ENCODE measurements at regions not wholly inside any gene's neighbourhood (a gene's known extent, or its start where the extent isn't known, plus 50 kb on each side); places are given as distances from the start of the nearest gene placed in this dataset.

GRCh38 chr16:64421515-64421914, 700.3 kb downstream of the CDH11 start:
- no peak for ATAC-seq (ENCODE audit: low read depth)

GRCh38 chr16:64419832-64420231, 702.0 kb downstream of the CDH11 start:
- DNase-seq (no peak), ATAC-seq (ENCODE audit: low read depth) (no peak)
- Mint-ChIP-seq H3K27me3 (no peaks in the 10 kb centered on the region), H3K4me3 (no peak overlapping the region), H3K4me1 (no peaks in the 10 kb centered on the region), H3K9me3 (peaks cover 10% of the 10 kb centered on the region), H3K27ac (no peak overlapping the region), H3K36me3 (ENCODE audit: low read depth) (no peaks in the 10 kb centered on the region)
- intact Hi-C loops (cut with micrococcal nuclease) = no loop called here
- TF ChIP-seq CTCF (IDR thresholded peaks at IDR 0.05) = no peak
- ChIA-PET POLR2A (no interaction called here), CTCF (no interaction called here)

More at GRCh38 chr16:64421515-64421914, 700.3 kb downstream of the CDH11 start:
- Mint-ChIP-seq H3K4me3 (no peak overlapping the region), H3K36me3 (ENCODE audit: low read depth) (no peaks in the 10 kb centered on the region), H3K9me3 (peaks cover 10% of the 10 kb centered on the region), H3K4me1 (no peaks in the 10 kb centered on the region), H3K27ac (no peak overlapping the region), H3K27me3 (no peaks in the 10 kb centered on the region)
- no peak for DNase-seq
- TF ChIP-seq CTCF (IDR thresholded peaks at IDR 0.05) = no peak
- intact Hi-C loops (cut with micrococcal nuclease) = no loop called here
- CTCF ChIA-PET = no interaction called here
- POLR2A ChIA-PET = no interaction called here

- no peak for ATAC-seq (ENCODE audit: low read depth)
- Mint-ChIP-seq H3K4me1 (no peaks in the 10 kb centered on the region), H3K27me3 (no peaks in the 10 kb centered on the region), H3K4me3 (no peak overlapping the region), H3K36me3 (ENCODE audit: low read depth) (no peaks in the 10 kb centered on the region), H3K9me3 (peaks cover 8% of the 10 kb centered on the region), H3K27ac (no peak overlapping the region)
- ChIA-PET CTCF (no interaction called here), POLR2A (no interaction called here)
- intact Hi-C loops (cut with micrococcal nuclease) = no loop called here
- no peak for TF ChIP-seq CTCF (IDR thresholded peaks at IDR 0.05)
- DNase-seq = no peak
Measured at GRCh38 chr16:64417711-64418227, 704.1 kb downstream of the CDH11 start.

GRCh38 chr16:64416216-64417005, 705.5 kb downstream of the CDH11 start:
- CTCF ChIA-PET = no interaction called here
- Mint-ChIP-seq H3K9me3 (peaks cover 11% of the 10 kb centered on the region), H3K36me3 (ENCODE audit: low read depth) (no peaks in the 10 kb centered on the region)

More at GRCh38 chr16:64416216-64417005, 705.5 kb downstream of the CDH11 start:
- no peak for TF ChIP-seq CTCF (IDR thresholded peaks at IDR 0.05)
- ATAC-seq (ENCODE audit: low read depth) (no peak), DNase-seq (no peak)
- Mint-ChIP-seq H3K4me3 (no peak overlapping the region), H3K4me1 (no peaks in the 10 kb centered on the region), H3K27ac (no peak overlapping the region), H3K27me3 (no peaks in the 10 kb centered on the region)
- intact Hi-C loops (cut with micrococcal nuclease) = no loop called here
- POLR2A ChIA-PET = no interaction called here

Measured in activated B cell treated with CpG ODN at 0.5 μM for 24 hours (primary cell).